Activated T-helper 2 cell treated with anti-CD3 and anti-CD28 coated beads, Interferon-gamma antibody, Interleukin-2, Interleukin-4, amounts not matched to agents 10 μg/mL and 5 μg/mL and 100 μg/mL, durations not matched to agents 14 hours and 24 hours and 36 hours (primary cell): ENCODE measurements at regions not wholly inside any gene's neighbourhood (a gene's known extent, or its start where the extent isn't known, plus 50 kb on each side); places are given as distances from the start of the nearest gene placed in this dataset.
"Not testable (repeated sequence)": the region's sequence is repeated elsewhere in the genome, so short reads cannot be mapped to it uniquely, and the experiment has no call there.

Experiments used
- DNase-seq: peaks from one replicate; pipeline ENCODE4 v3.0.0; 2021; ENCODE audit warnings: low spot score
- H3K27ac Mint-ChIP-seq: one replicate; pipeline ENCODE4 v1.8.0; 2021; ENCODE audit warnings: mixed read lengths
- H3K27me3 Mint-ChIP-seq: one replicate; pipeline ENCODE4 v1.8.0; 2021; ENCODE audit warnings: low read depth, mixed read lengths
- H3K36me3 Mint-ChIP-seq: one replicate; pipeline ENCODE4 v1.8.0; 2021; ENCODE audit warnings: low read depth, mixed read lengths
- H3K4me1 Mint-ChIP-seq: one replicate; pipeline ENCODE4 v1.8.0; 2021; ENCODE audit warnings: low read depth, mixed read lengths
- H3K4me3 Mint-ChIP-seq: one replicate; pipeline ENCODE4 v1.8.0; 2021; ENCODE audit warnings: low read depth, mild to moderate bottlenecking, moderate library complexity, mixed read lengths
- H3K9me3 Mint-ChIP-seq: one replicate; pipeline ENCODE4 v1.8.0; 2021; ENCODE audit warnings: mixed read lengths
- intact Hi-C: fragments of 100-400 bp; cut with micrococcal nuclease; formaldehyde crosslinking; loops from one replicate; pipeline ENCODE4 v1.15.1; 2023

DNA sequence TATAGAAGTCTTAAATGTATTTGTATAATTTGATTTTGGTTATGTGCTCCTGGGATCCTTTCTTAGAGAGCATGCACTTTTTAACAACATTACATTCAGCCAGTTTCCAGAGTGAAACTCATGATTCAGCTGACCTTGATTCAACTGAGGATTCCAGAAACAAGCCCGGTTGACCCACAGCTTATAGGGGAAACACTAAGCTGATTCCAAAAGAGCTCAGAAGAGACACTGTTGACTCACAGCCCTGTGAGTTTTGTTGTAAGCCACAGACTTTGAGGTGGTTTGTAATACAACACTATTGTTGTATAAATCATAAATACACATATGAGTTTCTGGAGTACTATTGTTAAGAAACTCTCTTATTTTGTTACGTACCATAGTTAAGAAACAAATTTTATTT, 133.8 kb upstream of the MGAT4C start:
- Mint-ChIP-seq H3K27me3 (no peaks in the 10 kb centered on the region), H3K9me3 (peaks cover 9% of the 10 kb centered on the region), H3K36me3 (no peaks in the 10 kb centered on the region), H3K4me3 (no peak overlapping the region), H3K27ac (no peak overlapping the region), H3K4me1 (no peaks in the 10 kb centered on the region)
- DNase-seq: no peak
- intact Hi-C loops: no loop called here

DNA sequence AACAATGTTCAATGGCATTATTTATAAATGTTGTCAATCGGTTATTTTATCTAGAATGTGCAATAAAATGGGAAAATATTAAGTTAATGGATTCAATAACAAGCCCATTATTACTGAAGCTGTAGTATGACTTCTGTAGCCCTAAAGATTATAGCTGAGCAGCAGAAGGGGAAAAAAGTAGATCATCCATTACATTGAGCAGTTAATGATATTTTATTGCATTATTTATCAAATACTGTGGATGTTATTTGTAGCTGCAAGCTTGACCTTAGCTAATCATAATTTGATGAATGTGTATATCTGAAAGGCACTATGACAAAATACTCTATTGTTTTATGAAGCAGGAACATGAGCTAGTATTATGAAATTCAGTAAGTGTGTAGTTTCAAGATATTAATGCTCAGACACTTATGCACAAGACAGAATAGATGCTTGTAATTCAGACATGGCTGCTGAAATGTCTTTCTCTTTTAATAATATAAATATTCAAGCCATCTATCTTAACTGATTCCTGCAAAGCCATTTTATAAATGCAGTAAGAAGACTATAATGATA, 131.5 kb upstream of the MGAT4C start:
- Mint-ChIP-seq H3K9me3 (peaks cover 21% of the 10 kb centered on the region), H3K4me3 (no peak overlapping the region), H3K4me1 (no peaks in the 10 kb centered on the region), H3K36me3 (no peaks in the 10 kb centered on the region), H3K27me3 (no peaks in the 10 kb centered on the region), H3K27ac (no peak overlapping the region)
- no peak for DNase-seq
- intact Hi-C loops: no loop called here

DNA sequence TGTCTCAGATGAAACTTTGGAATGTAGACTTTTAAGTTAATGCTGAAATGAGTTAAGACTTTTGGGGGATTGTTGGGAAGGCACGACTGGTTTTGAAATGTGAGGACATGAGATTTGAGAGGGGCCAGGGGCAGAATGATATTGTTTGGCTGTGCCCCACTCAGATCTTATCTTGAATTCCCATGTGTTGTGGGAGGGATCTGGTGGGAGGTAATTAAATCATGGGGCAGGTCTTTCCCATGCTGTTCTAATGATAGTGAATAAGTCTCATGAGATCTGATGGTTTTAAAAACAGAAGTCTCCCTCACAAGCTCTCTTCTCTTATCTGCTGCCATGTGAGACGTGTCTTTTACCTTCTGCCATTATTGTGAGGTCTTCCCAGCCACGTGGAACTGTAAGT, 127.6 kb upstream of the MGAT4C start:
- peaks cover 22% of the 10 kb centered on the region for H3K9me3 Mint-ChIP-seq
- DNase-seq, H3K4me1 Mint-ChIP-seq, H3K27ac Mint-ChIP-seq, H3K27me3 Mint-ChIP-seq, H3K36me3 Mint-ChIP-seq, H3K4me3 Mint-ChIP-seq, intact Hi-C loops: not testable (repeated sequence)

DNA sequence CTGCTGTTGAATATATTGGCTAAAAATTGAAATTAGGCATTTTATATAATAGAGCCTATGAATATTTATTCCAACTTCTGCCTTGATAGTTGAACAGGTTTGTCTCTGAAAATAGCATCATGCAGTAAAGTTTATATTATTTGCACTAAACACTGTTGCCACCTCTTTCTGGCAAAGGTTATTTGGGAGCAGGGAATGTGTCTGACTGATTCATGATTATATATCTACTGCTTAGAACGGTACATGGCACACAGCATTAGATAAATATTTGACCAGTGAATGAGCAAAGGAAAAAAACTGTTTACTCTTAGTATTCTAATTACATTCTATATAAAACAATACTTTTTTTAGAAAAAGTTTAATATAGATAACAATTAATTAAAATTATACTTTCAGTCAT, 123.1 kb upstream of the MGAT4C start:
- Mint-ChIP-seq H3K4me3 (no peak overlapping the region), H3K9me3 (peaks cover 27% of the 10 kb centered on the region), H3K36me3 (no peaks in the 10 kb centered on the region), H3K27ac (no peak overlapping the region), H3K27me3 (no peaks in the 10 kb centered on the region), H3K4me1 (no peaks in the 10 kb centered on the region)
- intact Hi-C loops: no loop called here
- no peak for DNase-seq

DNA sequence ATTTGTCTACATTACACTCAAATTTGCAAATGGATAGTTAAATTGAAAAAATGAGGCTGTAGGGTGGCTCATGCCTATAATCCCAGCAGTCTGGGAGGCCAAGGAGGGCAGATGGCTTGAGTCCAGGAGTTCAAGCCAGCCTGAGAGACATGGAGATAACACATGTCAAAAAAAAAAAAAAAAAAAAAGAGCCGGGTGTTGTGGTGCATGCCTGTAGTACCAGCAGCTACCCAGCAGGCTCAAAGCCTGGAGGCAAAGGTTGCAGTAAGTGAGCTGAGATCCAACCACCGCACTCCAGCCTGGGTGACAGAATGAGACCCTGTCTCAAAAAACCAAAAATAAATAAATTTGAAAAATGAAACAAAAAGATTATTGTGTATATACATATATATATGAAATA, 119.9 kb upstream of the MGAT4C start:
- no peak for DNase-seq
- no peaks in the 10 kb centered on the region for H3K4me1 Mint-ChIP-seq
- H3K27me3 Mint-ChIP-seq: no peaks in the 10 kb centered on the region
- no peak overlapping the region for H3K4me3 Mint-ChIP-seq
- H3K9me3 Mint-ChIP-seq: peaks cover 14% of the 10 kb centered on the region
- intact Hi-C loops: no loop called here
- H3K27ac Mint-ChIP-seq: no peak overlapping the region
- no peaks in the 10 kb centered on the region for H3K36me3 Mint-ChIP-seq

DNA sequence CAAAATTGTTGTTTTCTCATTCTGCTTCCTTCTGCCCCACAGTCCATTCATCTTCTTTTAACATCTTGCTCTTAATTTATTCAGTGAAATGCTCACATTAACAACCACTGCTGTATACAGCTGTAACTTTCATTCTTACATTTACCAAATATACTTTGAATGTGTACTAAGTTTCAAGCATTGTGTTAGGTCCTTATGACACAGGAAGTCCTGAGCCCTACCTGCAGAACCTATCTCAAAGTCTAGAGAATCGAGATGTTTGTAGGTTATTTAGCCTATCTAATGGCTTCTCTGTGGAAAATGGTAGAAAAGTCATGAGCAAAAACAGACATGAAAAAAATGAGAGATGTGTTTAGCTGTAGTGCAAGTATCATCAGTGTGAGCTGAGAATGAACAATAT, 117.6 kb upstream of the MGAT4C start:
- no peak overlapping the region for H3K4me3 Mint-ChIP-seq
- no peak overlapping the region for H3K27ac Mint-ChIP-seq
- no peaks in the 10 kb centered on the region for H3K4me1 Mint-ChIP-seq
- DNase-seq: no peak
- intact Hi-C loops: no loop called here
- H3K27me3 Mint-ChIP-seq: no peaks in the 10 kb centered on the region
- H3K9me3 Mint-ChIP-seq: peaks cover 19% of the 10 kb centered on the region
- no peaks in the 10 kb centered on the region for H3K36me3 Mint-ChIP-seq

DNA sequence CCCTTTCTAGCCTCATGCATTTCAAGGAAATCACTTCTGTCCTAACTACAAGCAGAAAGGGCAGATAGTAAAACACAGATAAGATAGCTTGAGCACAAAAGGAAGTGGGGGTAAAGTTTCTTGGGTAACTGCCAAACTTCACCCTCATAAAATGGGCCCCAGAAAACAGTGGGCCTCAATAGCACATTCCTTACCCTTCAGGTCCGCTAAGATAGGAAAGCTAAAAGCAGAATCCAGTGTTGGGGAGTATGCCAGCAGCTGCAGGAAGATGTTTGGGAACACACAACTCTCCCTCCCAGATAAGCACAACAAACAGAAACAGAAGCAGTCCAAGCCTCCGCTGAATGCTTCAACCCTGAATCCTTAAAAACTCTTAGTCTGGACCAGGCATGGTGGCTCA, 110.9 kb upstream of the MGAT4C start:
- no peak for DNase-seq
- no peaks in the 10 kb centered on the region for H3K36me3 Mint-ChIP-seq
- H3K4me3 Mint-ChIP-seq: no peak overlapping the region
- H3K27me3 Mint-ChIP-seq: no peaks in the 10 kb centered on the region
- H3K27ac Mint-ChIP-seq: no peak overlapping the region
- H3K4me1 Mint-ChIP-seq: no peaks in the 10 kb centered on the region
- intact Hi-C loops: no loop called here
- peaks cover 8% of the 10 kb centered on the region for H3K9me3 Mint-ChIP-seq

DNA sequence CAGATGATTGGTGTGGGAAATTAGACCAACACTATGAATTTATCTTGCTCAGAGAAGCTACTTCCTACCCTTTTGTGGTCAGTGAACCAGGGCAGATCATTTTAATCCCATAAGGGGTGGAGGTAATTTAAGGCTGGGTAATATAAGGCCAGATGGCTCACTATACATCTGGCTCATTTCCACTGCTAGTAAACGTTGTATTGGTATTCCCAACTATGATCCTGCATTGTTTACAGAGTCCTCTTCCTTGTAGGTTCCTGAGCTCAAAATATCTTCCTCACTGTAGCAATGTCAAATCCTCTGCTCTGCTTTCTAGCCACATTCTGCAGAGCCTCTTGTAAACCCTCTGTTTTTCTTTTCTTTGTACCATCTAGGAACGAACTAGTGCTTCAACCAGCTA, 93.0 kb upstream of the MGAT4C start:
- H3K4me1 Mint-ChIP-seq: no peaks in the 10 kb centered on the region
- H3K4me3 Mint-ChIP-seq: no peak overlapping the region
- intact Hi-C loops: no loop called here
- no peak overlapping the region for H3K27ac Mint-ChIP-seq
- no peak for DNase-seq
- no peaks in the 10 kb centered on the region for H3K36me3 Mint-ChIP-seq
- no peaks in the 10 kb centered on the region for H3K27me3 Mint-ChIP-seq
- peaks cover 4% of the 10 kb centered on the region for H3K9me3 Mint-ChIP-seq

DNA sequence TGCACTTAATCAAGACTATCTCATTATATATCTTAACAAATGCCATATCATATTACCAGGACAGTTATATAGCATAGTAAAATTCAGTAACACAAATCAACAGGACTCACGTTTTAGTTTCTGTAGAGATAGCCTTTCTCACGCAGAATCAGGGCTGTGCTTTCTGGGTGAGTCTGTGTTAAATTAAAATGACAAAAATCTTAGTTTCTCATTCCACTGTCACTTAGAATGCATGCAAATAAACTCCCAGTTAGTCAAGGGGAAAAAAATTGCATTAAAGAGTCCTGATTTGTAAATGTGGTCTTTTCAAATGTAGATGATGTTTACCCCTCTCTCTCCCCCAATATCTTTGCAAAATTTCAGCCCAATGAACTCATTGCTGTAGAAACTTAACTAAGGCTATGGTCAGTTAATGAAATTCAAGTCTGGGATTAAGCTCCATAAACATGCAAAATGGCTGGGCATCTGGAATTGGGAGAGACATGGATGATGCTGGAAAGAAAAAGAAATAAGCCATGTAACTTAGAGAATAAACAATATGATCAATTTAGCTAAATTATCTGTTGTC, 77.8 kb upstream of the MGAT4C start:
- no peaks in the 10 kb centered on the region for H3K4me1 Mint-ChIP-seq
- DNase-seq: no peak
- intact Hi-C loops: no loop called here
- H3K36me3 Mint-ChIP-seq: no peaks in the 10 kb centered on the region
- H3K4me3 Mint-ChIP-seq: no peak overlapping the region
- H3K27ac Mint-ChIP-seq: no peak overlapping the region
- no peaks in the 10 kb centered on the region for H3K9me3 Mint-ChIP-seq
- H3K27me3 Mint-ChIP-seq: no peaks in the 10 kb centered on the region

DNA sequence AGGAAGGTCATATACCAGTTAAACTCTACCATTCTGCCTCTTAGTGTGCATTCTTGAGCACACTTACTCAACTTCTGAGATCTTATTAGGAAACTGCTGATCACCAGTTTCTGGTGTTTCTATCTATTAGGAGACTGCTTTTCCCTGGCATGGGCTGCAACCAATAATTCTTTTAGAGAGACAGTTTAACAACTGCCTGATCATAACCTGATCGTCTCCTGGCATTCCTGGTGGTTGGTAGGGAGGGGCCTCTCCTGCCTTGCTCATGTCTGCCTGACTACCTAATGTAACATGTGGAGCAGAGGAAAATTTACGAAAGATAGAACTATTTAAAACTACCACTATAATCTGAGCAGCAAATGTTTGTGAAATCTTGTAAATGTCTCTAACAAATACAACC, 75.3 kb upstream of the MGAT4C start:
- no peaks in the 10 kb centered on the region for H3K36me3 Mint-ChIP-seq
- intact Hi-C loops: no loop called here
- no peaks in the 10 kb centered on the region for H3K27me3 Mint-ChIP-seq
- no peak for DNase-seq
- no peaks in the 10 kb centered on the region for H3K4me1 Mint-ChIP-seq
- no peaks in the 10 kb centered on the region for H3K9me3 Mint-ChIP-seq
- H3K27ac Mint-ChIP-seq: no peak overlapping the region
- no peak overlapping the region for H3K4me3 Mint-ChIP-seq

DNA sequence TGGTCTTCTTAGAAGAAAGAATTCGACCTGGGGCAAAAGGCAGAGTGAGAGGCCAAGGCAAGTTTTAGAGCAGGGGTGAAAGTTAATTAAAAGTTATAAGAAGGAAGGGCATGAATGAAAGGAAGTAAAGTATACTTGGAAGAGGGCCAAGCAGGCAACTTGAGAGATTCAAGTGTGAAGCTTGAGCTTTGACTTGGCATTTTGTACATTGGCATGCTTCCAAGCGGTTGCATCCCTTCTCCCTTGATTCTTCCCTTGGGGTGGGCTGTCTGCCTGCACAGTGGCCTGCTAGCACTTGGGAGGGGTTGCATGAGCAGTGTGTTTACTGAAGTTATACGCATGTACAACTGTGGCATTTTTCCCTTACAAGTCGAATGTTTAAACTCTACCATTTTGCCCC, 74.8 kb upstream of the MGAT4C start:
- intact Hi-C loops: no loop called here
- no peaks in the 10 kb centered on the region for H3K27me3 Mint-ChIP-seq
- no peak for DNase-seq
- no peaks in the 10 kb centered on the region for H3K9me3 Mint-ChIP-seq
- no peaks in the 10 kb centered on the region for H3K36me3 Mint-ChIP-seq
- H3K27ac Mint-ChIP-seq: no peak overlapping the region
- H3K4me3 Mint-ChIP-seq: no peak overlapping the region
- no peaks in the 10 kb centered on the region for H3K4me1 Mint-ChIP-seq

DNA sequence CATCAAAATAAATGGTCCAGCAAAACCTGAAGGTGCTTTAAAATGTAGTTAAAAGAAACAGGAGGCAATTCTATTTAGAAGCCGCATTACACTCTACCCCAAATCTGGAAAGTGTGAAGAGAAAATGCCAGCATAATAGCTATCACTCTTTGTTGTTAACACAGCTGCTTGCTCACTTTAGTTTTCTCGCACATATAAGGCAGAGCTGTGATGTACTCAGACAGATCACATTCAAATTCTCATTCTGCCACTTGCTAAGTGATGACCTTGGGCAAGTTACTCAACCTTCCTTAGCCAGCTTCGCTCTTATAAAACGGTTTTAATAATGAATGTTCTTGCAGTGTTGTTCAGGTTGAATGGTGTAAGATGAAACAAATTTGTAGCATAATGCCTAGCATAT, 56.0 kb upstream of the MGAT4C start:
- no peak for DNase-seq
- H3K9me3 Mint-ChIP-seq: peaks cover 4% of the 10 kb centered on the region
- intact Hi-C loops: no loop called here
- H3K4me3 Mint-ChIP-seq: no peak overlapping the region
- H3K27ac Mint-ChIP-seq: no peak overlapping the region
- H3K27me3 Mint-ChIP-seq: no peaks in the 10 kb centered on the region
- H3K36me3 Mint-ChIP-seq: no peaks in the 10 kb centered on the region
- H3K4me1 Mint-ChIP-seq: no peaks in the 10 kb centered on the region
